Kidney epithelial cell (primary cell): ENCODE measurements at regions not wholly inside any gene's neighbourhood (a gene's known extent, or its start where the extent isn't known, plus 50 kb on each side); places are given as distances from the start of the nearest gene placed in this dataset.
"Not testable (repeated sequence)": the region's sequence is repeated elsewhere in the genome, so short reads cannot be mapped to it uniquely, and the experiment has no call there.

Experiments used
- DNase-seq: peaks from one replicate; pipeline ENCODE4 v3.0.0-alpha.2; 2010; ENCODE audit warnings: low read depth
- H3K27me3 ChIP-seq: 2 replicates; pipeline ENCODE4 v1.6.0; 2011; ENCODE audit warnings: low read length; ENCODE audit not compliant: control insufficient read depth, insufficient read depth
- H3K36me3 ChIP-seq: 2 replicates; pipeline ENCODE4 v1.5.1; 2011; ENCODE audit warnings: low read length; ENCODE audit not compliant: control insufficient read depth, insufficient read depth
- H3K4me3 ChIP-seq: 2 replicates; pipeline ENCODE4 v1.5.1; 2011; ENCODE audit warnings: low read depth, mild to moderate bottlenecking, control low read depth, low read length
- CTCF ChIP-seq: IDR thresholded peaks from 2 replicates; pipeline ENCODE4 v1.5.1; 2011; ENCODE audit warnings: mild to moderate bottlenecking, moderate library complexity, low read length, control low read depth, inconsistent platforms; ENCODE audit not compliant: insufficient read depth, poor library complexity, severe bottlenecking

DNA sequence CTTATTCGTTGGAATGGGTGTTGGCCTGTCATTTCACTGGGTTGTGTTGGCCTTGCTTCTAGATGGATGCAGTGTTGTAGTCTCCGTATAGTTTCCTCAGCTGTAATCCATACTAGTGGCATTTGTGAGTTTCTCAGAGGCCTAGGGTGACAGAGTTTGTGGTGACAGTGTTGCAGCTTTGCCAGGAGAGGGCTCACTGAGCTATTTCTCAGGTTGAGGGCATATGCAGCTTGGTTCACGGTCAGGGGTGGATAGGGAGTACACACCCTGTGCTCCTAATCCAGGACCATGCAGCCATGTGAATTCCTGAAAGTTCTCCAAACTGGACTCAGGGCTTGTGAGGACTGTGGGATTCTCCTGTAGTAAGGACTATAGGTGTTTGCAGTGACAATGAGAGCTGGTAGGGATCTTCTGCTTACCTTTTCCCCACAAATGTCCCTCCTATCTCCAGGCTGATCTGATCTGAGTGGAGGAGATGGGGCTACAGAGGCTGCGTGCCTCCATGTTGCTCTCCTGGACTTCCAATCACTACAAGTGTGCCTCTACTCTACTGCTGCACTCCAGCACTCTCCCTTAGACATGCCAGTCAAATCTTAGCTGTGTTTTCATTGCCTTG lies 229.0 kb downstream of the STK31 start:
- no peak overlapping the region for H3K4me3 ChIP-seq
- no peak for DNase-seq
- TF ChIP-seq CTCF, result peak; percentile 63
- no peaks in the 10 kb centered on the region for H3K27me3 ChIP-seq
- H3K36me3 ChIP-seq, result no peaks in the 10 kb centered on the region

DNA sequence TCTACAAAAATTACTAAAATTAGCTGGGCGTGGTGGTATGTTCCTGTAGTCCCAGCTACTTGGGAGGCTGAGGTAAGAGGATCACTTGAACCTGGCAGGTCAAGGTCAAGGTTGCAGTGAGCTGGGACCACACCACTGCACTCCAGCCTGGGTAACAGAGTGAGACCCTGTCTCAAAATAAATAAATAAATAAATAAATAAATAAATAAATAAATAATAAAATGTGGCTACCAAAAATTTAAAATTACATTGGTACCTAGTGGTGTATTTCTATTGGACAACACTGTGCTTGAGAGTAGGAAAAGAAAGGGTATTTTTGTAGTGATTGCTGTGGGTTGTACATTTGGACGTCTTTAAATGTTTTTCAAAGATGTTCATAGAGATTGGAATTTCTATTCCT lies 229.7 kb downstream of the STK31 start:
- not testable (repeated sequence) for H3K4me3 ChIP-seq, H3K27me3 ChIP-seq, DNase-seq, H3K36me3 ChIP-seq

DNA sequence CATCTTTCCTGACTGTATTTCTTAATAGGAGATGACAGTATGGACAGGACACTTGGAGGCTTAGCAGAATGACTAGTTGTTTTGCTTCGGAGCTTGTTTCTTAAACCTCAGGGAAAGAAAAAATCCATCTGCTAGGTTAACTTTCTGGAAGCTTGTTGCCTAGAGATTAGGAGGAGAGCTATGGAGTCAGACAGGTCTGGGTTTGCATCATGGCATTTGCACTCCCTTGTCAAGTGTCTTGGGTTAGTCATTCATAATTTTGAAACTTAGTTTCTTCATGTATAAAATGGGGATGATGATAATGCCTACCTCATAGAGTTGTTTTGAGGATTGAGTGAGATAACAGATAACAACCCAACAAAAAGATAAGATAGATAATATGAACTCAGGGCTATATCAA lies 231.5 kb downstream of the STK31 start:
- Histone ChIP-seq H3K27me3 (no peaks in the 10 kb centered on the region), H3K4me3 (no peak overlapping the region), H3K36me3 (no peaks in the 10 kb centered on the region)
- TF ChIP-seq CTCF, result no peak
- no peak for DNase-seq

- H3K27me3 ChIP-seq, result no peaks in the 10 kb centered on the region
- no peaks in the 10 kb centered on the region for H3K36me3 ChIP-seq
- no peak overlapping the region for H3K4me3 ChIP-seq
- DNase-seq, result no peak
- no peak for TF ChIP-seq CTCF
These were observed 232.0 kb downstream of the STK31 start for GRCh38 chr7:23942032-23942431.

DNA sequence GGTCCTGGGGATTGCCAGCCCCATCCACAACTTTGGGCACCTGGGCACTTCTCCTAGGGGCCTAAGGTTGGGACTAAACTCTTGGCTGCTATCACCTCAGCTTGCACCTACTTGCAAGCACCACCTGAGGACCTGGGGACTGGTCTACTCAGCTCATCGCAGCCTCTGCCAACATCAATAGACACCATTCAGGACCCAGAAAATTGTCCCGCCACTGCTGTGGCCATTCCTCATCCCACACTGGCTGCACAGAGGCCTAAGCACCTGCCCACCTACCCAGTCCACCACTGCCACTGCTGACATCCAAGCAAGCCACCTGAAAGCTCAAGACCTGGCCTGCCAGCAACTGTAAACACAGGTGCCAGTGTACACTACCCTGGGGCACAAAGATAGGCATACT lies 234.1 kb downstream of the STK31 start:
- no peaks in the 10 kb centered on the region for H3K27me3 ChIP-seq
- DNase-seq, result no peak
- no peak for TF ChIP-seq CTCF
- H3K36me3 ChIP-seq, result no peaks in the 10 kb centered on the region
- no peak overlapping the region for H3K4me3 ChIP-seq

- H3K36me3 ChIP-seq, result no peaks in the 10 kb centered on the region
- H3K4me3 ChIP-seq, result no peak overlapping the region
- H3K27me3 ChIP-seq, result no peaks in the 10 kb centered on the region
- no peak for DNase-seq
- TF ChIP-seq CTCF, result no peak
These were observed 235.5 kb downstream of the STK31 start for GRCh38 chr7:23945472-23945871.
